SK-N-SH treated with all-trans-retinoic acid at 6 μM for 48 hours (cell line): ENCODE measurements at regions not wholly inside any gene's neighbourhood (a gene's known extent, or its start where the extent isn't known, plus 50 kb on each side); places are given as distances from the start of the nearest gene placed in this dataset.
"Not testable (repeated sequence)": the region's sequence is repeated elsewhere in the genome, so short reads cannot be mapped to it uniquely, and the experiment has no call there.

Experiments used
- BACH2 ChIP-seq: fragments of 250-450 bp; sonication (Bioruptor Pico); IDR thresholded peaks from 2 replicates; pipeline ENCODE4 v1.9.0; 2021; ENCODE audit warnings: mild to moderate bottlenecking, borderline replicate concordance
- CREB5 ChIP-seq: fragments of 250-450 bp; sonication (Bioruptor Pico); IDR thresholded peaks from 2 replicates; pipeline ENCODE4 v1.5.1; 2020; ENCODE audit warnings: low read depth, mild to moderate bottlenecking, moderate library complexity
- GLIS3 ChIP-seq: fragments of 250-450 bp; sonication (Bioruptor Pico); IDR thresholded peaks from 2 replicates; pipeline ENCODE4 v1.5.0; 2020; ENCODE audit warnings: mild to moderate bottlenecking, moderate library complexity
- ISL1 ChIP-seq: fragments of 250-450 bp; sonication (Bioruptor Pico); IDR thresholded peaks from 2 replicates; pipeline ENCODE4 v2.1.2; 2022; ENCODE audit warnings: mild to moderate bottlenecking, moderate library complexity
- PATZ1 ChIP-seq: fragments of 250-450 bp; sonication (Bioruptor Pico); IDR thresholded peaks from 2 replicates; pipeline ENCODE4 v1.8.0; 2020; ENCODE audit warnings: mild to moderate bottlenecking, moderate library complexity, borderline replicate concordance
- POU6F1 ChIP-seq: fragments of 250-450 bp; sonication (Bioruptor Pico); IDR thresholded peaks from 2 replicates; pipeline ENCODE4 v1.8.0; 2021; ENCODE audit warnings: low read depth, mild to moderate bottlenecking, moderate library complexity, borderline replicate concordance
- PPARA ChIP-seq: fragments of 250-450 bp; sonication (Bioruptor Pico); IDR thresholded peaks from 2 replicates; pipeline ENCODE4 v1.5.0; 2020; ENCODE audit warnings: mild to moderate bottlenecking, borderline replicate concordance
- RARB ChIP-seq: fragments of 250-450 bp; sonication (Bioruptor Pico); IDR thresholded peaks from 2 replicates; pipeline ENCODE4 v1.8.0; 2021; ENCODE audit warnings: mild to moderate bottlenecking, moderate library complexity
- SNAI2 ChIP-seq: fragments of 250-450 bp; sonication (Bioruptor Pico); IDR thresholded peaks from 2 replicates; pipeline ENCODE4 v1.5.0; 2020; ENCODE audit warnings: mild to moderate bottlenecking, moderate library complexity
- TSHZ2 ChIP-seq: fragments of 250-450 bp; sonication (Bioruptor Pico); IDR thresholded peaks from 2 replicates; pipeline ENCODE4 v1.5.0; 2020; ENCODE audit warnings: mild to moderate bottlenecking, moderate library complexity
- ZFP3 ChIP-seq: fragments of 250-450 bp; sonication (Bioruptor Pico); IDR thresholded peaks from 2 replicates; pipeline ENCODE4 v1.5.0; 2020; ENCODE audit warnings: mild to moderate bottlenecking, moderate library complexity
- ZFP30 ChIP-seq: fragments of 450-650 bp; formaldehyde crosslinking; IDR thresholded peaks from 2 replicates; pipeline ENCODE4 v1.5.0; 2022; ENCODE audit warnings: mild to moderate bottlenecking, moderate library complexity
- ZNF565 ChIP-seq: fragments of 450-650 bp; formaldehyde crosslinking; conservative IDR thresholded peaks from 2 replicates; pipeline ENCODE4 v1.5.0; 2020; ENCODE audit warnings: low read depth, mild to moderate bottlenecking, moderate library complexity

- TF ChIP-seq CREB5 (CRISPR knock-in tag); ZFP30; TSHZ2 (CRISPR knock-in tag); RARB; POU6F1 (CRISPR knock-in tag); PATZ1; GLIS3; SNAI2 (CRISPR knock-in tag); ZFP3 (CRISPR knock-in tag); PPARA (CRISPR knock-in tag); BACH2 (CRISPR knock-in tag); ZNF565; ISL1 (CRISPR knock-in tag): not testable (repeated sequence)
Observed at GRCh38 chr21:9744593-9744992, 776.8 kb upstream of the TPTE start.
